NCI-H226 (cell line): ENCODE measurements at regions not wholly inside any gene's neighbourhood (a gene's known extent, or its start where the extent isn't known, plus 50 kb on each side); places are given as distances from the start of the nearest gene placed in this dataset.
"Not testable (repeated sequence)": the region's sequence is repeated elsewhere in the genome, so short reads cannot be mapped to it uniquely, and the experiment has no call there.

Source experiments
- DNase-seq: peaks from one replicate; pipeline ENCODE4 v3.0.0-alpha.2; 2015

DNA sequence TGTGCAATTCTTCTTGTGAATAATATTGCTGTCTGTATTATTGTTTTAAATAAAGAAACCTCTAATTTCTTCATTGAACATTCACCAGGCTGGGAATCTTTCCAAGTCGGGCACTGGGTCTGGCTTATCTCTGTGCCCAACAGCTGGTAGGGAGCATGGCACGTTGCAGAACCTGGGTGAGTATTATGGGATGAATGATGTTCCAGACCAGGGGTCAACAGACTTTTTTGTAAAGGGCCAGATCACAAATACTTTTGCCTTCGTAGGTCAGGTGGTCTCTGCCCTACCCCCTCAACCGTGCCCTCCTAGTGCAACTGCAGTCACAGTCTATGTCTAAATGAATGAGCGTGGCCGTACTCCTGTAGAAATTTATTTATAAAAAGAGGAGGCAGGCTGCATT lies 81.6 kb upstream of the FOXQ1 start:
- no peak for DNase-seq

DNA sequence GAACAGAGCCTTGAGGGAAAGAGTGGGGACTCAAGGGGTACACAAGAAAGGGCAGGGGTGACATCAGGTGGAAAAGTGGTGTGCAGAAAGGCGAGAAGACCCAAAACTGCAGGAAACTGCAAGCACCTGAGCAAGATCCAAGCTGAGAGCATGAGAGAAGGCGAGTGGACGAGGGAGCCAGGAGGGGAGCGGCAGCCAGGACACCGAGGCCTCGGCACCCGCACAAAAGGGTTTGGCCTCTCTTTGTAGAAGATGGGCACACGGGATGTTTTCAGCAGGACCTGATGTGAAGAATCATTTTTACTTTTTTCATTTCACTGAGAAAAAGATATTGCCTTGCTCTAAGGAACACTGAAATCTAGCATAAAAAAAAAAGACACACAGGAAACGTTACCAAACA lies 82.1 kb upstream of the FOXQ1 start:
- no peak for DNase-seq

DNA sequence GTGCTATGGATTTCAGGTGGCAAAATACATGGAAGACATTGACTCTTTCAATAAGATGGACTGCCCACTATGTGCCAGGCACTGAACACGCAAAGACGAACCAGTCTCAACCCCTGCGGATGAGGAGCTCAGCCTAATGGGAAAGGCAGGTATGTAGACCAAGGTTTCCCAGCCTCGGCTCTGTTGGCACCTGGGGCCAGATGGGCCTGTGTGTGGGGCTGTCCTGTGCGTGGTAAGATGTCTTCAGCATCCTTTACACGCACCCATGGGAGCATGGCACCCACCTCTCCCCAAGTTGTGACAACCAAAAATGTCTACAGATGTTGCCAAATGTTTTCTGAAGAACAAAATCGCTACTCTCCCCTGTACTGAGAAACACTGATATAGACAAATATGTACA lies 82.6 kb upstream of the FOXQ1 start:
- DNase-seq: no peak

DNA sequence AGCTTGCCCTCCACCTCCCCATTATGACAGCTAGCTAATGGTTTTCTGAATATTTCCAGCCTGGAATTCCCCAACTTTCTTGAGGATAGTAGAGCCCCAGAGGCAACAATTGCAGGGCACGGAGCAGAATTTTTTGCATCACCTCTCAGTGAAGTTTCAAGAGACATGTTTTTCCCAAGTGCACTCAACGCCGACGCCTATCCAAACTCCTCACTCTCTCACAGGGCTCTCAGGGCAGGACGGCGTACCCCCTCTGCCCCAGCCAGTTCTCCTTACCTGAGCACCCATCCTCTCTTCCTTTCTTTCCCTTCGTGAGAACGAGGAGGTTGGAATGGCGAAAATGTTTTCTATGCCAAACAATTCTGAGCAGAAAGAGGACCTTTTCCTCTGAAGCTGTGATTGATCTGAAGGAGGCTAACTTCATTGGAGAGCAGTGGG lies 83.1 kb upstream of the FOXQ1 start:
- DNase-seq: no peak

DNA sequence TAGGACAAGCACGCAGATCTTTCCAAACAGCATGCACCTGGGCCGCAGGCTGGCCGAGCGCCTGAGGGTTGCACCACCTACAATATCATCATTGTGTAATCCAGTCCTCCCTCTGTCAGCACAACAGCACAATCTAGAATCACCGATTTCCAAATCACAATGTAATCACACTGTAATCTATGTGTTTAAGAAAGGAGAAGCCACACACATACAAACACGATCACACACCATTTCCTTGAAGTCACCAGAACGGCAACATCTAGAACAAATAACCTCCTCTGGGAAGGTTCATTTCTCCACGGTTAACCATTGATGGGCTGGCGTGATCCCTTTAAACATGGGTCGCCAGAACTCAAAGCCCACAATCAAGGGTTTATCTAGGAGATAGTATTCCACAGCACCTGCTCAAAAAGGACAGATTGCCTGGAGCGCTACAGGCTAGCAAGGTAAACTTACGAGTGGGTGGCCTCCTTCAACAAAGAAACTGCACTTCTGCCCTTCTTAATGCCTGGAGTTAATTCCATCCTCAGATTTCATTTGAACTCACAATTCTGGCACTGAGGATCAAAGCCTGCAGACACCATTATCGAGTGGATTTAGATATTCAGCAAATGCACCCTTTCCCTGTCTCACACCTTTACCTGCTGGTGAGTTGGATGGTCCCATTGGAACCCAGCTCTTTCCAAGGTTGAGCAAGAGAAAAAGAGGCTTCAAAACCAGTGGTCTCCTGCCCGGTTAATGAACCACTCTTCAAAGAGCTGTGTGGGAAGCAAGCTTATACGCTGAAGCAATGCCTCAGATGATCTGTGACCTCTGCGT lies 83.8 kb upstream of the FOXQ1 start:
- DNase-seq: no peak

DNA sequence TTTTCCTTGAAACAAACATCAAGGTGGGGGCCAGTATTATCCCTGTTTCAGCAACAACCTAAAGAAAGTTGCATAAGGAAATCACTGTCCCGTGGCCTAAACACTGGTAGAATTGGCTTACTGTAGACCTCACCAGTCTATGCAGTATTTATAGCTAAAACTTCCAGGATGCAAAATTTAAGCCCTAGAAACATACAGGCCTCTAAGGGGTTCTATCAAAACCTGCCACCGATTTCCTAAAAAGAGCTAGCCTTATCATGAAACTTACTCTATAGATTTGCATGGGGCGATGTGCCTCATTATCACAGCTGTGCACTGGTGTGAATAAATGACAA lies 84.3 kb upstream of the FOXQ1 start:
- no peak for DNase-seq

DNA sequence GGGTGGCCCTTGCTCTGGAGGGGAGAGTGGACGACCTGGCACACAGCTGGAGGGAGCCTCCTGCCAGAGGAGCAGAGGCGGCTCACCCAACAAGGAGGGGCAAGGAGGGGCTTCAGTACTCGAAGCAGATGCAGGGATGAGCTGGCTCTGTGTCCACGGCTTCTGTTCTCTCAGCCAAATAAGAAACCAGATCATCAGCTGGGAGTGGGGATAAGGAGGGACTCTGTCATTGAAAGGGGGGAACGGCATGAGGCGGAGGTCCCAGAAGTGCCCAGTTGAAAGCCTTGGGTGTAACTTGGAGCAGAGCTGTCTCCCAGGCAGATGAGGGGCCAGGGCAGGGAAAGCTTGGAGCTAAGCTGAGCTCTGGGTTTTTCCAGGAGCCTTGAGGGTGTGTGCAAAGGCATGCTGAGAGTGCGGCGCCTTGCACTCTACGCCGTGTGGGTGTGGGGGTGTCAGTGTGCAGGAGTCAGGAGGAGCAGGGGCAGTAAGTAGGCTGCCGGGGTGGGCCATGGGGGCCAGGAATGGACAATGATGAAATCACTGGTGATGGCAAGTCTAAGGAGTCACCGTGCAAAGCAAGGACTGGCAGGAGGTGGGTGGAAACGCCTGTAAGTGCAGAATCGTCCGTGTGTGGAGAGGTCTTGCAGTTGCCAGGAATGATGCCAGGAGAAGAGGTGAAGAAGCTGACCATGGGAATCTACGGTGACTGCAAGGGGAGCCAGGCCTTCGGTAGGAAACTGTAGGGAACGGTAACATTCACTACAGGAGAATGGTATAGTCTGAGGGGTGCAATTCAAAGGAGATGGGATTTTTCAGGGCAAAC lies 85.4 kb upstream of the FOXQ1 start:
- no peak for DNase-seq

DNA sequence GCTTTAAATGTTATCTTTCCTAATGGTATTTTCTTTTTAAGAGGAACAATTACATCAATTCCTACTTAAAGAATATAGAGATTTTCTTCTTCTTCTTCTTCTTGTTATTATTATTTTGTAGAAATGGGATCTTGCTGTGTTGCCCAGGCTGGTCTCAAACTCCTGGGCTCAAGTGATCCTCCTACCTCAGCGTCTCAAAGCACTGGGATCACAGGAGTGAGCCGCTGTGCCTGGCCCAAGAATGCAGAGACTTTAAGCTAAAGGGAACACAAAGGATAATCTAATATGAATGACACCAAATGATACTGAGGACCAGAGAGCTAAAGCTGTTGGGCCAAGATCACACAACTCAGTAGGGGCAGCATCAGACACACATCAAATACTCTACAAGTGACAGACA lies 87.4 kb upstream of the FOXQ1 start:
- no peak for DNase-seq

DNA sequence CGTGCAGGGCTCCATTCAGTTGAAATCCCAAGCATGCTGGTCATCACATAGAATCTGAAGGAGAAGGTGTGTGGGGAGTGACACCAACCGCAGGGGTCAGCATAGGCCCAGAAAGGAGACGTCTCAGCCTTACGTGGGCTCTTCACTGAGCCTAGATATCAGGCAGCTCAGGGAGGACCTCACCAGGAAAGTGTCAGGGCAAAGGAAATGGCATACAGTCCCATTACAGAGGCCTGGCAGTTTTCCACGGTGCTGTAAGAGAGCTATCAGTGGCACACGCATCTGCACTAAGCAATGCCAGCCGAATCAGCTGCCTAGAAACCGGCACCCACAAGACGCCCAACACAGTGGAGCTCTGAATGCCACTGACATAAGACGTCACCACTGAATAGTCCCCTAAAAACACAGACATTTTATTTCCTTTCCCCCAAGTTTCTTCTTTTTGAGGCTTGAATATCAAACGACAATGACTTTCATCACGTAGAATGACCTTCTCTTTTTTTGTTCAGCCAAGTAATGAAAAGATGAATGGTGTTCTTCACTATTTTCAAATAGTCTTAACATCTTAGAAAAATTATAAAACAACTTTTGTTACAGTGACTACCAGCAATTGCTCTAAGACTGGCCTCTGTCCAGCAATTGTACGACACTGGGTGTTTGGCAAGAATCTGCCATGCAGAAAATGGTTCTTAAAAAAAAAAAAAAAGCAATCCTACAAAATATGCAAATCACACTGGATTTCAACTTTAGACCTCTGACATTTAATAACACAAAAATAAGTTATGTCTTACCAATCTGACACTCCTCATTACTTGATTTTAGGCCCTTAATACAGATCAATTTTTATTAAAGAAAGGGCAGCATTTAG lies 88.9 kb upstream of the FOXQ1 start:
- no peak for DNase-seq

DNA sequence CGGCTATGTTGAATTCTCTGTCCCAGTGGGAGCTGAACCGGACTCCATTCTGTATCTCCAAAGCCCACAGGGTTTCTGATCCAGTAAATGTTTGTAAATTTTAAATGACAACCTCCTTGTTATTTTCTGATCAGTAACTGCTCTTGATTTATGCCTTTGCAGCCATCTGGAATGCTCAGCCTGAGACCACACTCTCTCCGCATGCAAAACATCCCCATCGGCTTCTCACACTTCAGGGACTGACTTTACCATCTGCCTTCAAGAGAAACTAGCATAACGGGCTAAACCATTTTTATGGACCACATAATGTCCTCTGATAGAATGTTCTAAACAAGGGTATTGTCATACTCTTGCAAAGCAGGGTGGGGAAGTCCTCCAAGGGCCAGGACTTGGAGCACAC lies 94.5 kb upstream of the FOXQ1 start:
- no peak for DNase-seq

DNA sequence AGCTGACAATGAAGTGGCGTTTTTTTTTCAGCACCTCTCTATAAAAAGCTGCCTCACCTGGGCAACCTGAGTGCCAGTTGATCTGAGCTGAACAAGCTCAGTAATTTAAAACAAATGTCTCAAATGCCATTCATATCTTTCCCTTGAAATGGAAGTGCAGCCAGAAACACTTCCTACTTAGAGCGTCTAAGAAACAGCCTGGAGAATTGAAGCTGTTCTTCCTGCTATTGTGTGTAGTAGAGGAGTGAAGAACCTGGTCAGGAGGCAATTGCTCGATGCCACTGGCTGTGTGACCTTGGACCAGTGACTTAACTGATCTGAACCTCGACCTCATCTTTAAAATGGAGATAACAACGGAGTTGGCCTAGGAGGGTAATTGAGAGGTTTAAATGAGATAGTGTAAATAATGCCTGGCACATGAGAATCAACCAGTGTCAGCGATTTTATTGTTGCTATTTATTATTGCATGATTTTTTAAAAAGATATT lies 95.4 kb upstream of the FOXQ1 start:
- no peak for DNase-seq

DNA sequence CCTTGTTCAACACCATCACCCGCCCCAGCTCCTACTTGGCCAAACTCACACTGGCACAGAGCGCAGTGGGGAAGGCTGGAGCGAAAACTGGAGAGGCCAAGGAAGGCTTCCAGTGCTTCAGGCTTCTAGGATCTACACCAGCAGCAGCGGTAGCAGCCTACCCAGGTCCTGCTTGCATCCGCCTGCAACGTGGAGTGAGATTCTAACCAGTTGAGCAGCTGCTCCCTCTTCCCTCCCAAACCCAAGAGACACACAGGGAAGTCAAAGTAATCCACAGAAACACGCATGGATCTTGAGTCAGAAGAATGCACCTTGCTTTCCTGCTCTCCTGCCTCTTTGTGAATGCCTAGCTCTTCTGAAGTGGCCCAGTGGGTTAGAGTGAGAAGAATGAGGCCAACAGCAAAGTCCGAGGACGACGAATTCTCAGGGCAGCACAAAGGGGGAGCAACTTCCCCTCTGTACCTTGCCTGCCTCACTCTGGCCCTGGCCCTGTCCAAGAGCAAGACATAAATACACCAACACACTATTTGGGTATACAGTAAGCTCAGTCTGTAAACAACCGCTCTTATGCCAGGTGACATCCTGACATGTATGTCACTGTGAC lies 95.9 kb upstream of the FOXQ1 start:
- DNase-seq: no peak

DNA sequence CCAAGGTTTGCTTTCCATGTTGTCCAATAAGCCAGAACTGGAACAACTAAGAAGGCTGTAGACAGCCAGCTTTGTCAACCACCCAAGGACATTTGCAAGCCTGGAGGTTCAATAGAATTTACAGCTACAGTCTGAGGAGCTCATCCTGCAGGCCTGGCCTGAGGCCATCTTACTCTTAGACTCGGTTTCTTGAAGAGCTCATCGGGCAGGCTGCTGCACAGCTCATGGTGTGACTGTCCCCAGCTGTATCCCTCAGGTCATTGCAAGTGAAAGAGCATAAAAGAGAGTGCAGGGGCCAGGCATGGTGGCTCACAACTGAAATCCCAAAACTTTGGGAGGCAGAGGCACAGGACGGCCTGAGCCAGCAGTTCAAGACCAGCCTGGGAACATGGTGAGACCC lies 96.9 kb upstream of the FOXQ1 start:
- DNase-seq: no peak

DNA sequence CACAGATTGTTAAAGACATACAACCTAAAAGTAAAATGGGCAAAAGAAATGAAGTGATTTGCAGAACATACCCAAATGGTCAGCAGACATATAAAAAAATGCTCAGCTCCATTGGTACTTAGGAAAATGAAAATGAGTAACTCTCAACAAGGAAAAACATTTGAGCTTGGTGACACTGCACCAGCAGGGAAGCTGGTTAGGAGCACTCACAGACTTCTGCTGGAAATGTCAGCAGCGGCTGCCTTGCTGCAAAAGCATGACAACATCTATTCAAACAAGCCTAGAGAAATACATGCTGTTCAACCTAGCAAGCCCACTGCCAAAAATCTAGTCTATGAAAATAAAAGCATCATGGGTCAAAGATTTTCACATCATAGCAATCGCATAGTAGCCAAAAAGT lies 99.0 kb upstream of the FOXQ1 start:
- DNase-seq: no peak

DNA sequence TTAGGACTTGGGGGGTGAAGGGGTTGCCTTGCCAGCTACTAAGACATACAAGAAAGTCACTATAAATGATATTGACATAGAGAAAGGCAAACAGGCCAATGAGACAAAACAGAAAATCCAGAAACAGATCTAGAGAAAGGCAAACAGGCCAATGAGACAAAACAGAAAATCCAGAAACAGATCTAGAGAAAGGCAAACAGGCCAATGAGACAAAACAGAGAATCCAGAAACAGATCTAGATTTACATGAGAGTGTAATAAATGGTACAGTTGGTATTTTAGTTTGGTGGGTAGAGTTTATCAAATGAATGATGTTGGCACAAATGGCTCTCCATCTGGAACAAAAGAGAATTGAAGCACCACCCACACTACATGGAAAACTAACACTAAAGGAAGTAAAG lies 99.8 kb upstream of the FOXQ1 start:
- DNase-seq: not testable (repeated sequence)

DNA sequence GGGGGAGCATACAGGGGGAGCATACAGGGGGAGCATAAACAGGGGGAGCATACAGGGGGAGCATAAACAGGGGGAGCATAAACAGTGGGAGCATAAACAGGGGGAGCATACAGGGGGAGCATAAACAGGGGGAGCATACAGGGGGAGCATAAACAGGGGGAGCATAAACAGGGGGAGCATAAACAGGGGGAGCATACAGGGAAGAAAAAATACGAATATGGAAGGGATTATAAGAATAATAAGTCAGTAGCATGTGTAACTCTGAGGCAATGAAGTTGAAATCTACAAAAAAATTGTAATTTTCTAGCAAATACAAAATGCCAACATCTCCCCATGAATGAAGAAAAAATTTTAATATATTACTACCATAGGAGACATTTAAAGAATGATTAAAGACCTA lies 101.3 kb upstream of the FOXQ1 start:
- not testable (repeated sequence) for DNase-seq

DNA sequence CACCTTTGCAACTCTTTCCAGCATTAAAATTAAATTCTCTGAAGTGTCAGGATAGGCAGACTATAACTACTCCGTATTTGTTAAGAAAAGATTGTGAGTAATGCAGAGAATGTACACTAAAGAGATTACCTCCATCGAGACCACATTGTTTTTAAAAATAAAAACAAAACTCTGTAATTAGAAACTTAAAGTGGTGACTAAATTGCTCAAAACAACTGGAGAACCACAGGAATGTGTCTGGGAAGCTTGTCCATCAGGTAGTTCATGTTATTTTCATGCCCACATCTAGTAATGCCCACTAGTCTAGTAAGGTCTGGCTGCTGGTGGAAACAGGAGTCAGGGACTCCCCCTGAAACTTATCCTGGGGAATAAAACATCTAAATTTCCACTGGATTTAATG lies 103.0 kb upstream of the FOXQ1 start:
- DNase-seq: peak; percentile 7

DNA sequence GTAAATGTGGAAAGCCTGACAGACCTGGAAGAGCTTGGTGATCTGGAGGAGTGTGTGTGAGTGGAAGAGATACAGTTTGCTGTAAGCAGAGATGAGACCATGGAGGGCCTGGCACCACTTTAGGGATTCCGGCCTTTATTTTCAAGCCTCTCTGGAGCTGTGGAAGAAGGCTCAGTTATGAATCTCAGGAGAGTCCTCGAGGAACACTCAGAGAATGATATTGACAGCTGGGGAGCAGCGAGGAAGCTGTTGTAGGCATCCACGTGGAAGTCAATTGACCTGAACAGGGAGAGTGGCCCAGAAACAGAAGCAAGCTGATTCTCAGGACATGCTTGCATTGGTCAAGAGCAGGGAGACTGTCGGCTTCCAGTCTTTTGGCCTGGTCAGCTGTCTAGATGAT lies 108.4 kb upstream of the FOXQ1 start:
- no peak for DNase-seq

DNA sequence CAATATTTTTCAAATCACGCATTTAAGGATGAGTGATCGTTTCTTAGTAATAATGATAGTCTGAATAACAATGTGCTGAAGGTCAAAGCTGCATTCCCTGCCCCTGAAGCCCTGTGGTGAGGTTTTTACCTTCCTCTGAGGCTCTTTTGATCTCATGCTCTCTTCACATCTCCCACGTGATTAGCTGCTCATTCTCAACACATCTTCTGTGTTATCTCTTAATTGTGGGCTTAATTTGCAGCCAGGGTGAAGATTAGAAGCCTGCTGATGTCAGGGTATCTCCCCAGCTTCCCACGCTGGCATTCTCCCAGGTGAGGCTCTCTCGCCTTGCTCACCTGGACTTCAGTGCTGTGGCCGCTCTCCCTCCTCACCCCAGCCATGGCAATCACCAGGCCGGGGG lies 109.7 kb upstream of the FOXQ1 start:
- DNase-seq: no peak

DNA sequence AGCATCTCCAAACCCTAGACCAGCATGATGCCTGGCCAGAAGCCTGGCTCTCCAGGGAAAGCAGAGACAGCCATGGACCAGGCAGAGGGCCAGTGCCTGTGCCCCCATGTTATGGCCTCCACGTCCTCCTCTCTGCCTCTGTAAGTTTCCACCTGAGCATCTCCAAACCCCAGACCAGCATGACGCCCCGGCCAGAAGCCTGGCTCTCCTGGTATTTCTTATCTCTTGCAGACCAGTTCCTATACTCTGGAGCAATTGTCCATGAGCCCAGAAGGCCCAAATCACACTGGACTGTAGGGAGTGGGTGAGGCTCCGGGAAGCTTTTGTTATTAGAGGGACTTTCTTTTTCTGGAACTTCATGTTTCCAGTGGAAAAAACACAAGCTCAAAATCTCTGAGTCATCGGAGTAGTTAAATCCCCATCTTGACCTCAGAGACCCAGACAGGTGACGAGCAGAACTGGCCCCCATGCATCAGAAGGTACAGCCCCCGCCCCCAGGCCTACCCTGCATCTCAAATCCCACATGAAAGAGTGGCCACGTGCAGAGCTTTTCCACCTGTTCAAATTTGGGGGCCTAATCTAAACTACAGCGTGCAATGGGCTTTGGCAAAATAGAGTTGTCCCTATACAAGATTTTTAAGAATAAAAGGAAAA lies 110.2 kb upstream of the FOXQ1 start:
- no peak for DNase-seq

DNA sequence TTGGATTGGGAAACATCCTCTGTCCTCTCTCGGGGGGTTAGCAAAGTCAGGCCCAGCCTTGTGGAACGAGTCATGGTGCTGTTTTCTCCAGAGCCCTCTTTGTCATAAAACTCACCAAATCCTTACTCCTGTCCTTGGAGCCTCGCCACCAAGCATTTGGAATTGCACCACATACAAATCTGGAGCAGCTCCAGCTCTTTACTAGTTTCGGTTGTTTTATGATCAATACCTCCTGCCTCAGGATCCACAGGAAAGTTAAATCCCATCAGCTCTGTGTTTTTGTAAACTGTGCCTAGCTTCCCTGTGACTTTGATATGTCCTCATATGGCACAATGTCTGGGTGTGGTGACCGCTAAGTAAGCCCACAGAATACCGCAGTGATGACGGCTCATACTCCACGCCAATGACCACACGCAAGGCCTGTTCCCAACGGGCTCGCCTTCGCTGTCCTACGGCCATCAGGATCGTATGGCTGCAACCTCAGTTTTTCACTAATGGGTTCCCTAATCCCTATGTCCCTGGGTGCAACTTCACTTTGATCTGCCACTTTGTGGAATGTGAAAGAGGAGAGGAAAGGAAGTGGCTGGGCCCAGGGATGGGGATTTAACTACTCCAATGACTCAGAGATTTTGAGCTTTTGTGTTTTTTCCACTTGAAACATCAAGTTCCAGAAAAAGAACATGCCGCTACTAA lies 111.3 kb upstream of the FOXQ1 start:
- no peak for DNase-seq

DNA sequence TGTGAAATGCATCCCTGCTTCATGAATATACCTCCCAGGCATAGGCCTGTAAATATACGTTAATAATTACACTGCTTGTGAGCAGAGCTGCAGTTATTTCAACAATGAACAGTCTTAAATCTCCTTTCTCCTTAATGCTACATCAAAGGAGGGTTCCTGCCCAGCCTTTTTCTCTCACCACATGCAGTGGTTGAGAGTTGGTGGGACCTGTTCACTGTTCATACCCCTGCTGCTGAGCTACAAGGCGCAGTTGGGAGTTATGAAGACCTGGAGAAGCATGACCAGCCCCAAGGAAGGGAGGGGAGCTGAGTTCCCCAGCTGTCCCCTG lies 111.9 kb upstream of the FOXQ1 start:
- DNase-seq: no peak
